ENCODE measurements at regions not wholly inside any gene's neighbourhood (a gene's known extent, or its start where the extent isn't known, plus 50 kb on each side); places are given as distances from the start of the nearest gene placed in this dataset.

DNA sequence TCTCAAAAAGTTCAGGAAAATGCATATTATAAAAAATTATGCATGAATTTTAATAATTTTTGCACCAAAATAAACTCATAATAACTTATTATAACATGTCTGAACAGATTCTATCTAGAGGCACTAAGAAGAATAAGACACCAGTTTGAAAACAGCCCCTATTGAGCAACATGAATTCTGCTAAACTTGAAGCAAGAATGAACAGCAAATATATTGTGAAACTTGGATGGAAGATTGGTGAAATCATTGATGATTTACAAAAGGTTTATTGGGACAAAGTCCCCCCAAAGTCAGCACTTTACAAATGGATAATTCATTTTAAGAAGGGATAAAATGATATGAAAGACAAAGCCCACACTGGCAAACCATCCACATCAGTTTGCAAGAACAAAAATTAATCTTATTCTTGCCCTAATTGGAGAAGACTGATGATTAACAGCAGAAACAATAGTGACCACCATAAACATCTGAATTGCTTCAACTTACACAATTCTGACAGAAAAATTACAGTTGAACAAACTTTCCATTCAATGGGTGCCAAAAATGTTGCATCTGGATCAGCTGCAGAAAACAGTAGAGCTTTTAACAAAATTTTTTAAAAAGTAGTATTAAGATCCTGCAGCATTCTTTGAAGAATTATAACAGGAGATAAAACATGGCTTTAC is 257.5 kb upstream of the FAT3 start:
- TF ChIP-seq, protein P1, sequence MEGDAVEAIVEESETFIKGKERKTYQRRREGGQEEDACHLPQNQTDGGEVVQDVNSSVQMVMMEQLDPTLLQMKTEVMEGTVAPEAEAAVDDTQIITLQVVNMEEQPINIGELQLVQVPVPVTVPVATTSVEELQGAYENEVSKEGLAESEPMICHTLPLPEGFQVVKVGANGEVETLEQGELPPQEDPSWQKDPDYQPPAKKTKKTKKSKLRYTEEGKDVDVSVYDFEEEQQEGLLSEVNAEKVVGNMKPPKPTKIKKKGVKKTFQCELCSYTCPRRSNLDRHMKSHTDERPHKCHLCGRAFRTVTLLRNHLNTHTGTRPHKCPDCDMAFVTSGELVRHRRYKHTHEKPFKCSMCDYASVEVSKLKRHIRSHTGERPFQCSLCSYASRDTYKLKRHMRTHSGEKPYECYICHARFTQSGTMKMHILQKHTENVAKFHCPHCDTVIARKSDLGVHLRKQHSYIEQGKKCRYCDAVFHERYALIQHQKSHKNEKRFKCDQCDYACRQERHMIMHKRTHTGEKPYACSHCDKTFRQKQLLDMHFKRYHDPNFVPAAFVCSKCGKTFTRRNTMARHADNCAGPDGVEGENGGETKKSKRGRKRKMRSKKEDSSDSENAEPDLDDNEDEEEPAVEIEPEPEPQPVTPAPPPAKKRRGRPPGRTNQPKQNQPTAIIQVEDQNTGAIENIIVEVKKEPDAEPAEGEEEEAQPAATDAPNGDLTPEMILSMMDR (IDR thresholded peaks at IDR 0.05), result no peak
- TF ChIP-seq POLR2A (IDR thresholded peaks at IDR 0.05), result no peak
